ENCODE measurements at regions not wholly inside any gene's neighbourhood (a gene's known extent, or its start where the extent isn't known, plus 50 kb on each side); places are given as distances from the start of the nearest gene placed in this dataset.

DNA sequence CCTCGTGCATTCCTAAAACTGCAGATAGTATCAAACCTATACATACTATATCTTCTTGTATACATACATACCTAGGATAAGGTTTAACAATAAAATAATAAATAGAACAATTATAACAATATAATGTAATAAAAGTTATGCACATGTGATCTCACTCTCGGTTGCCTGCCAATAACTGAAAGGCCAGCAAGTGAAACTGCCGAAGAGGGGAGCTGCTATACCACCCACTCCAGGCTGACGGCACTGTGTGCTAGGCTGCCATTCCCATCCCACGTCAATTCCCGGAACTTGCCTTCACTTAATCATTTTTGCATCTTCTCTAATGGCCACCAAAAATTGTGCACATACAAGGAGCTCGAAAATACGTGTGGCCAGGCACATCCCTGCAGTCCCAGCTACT lies 451.1 kb upstream of the FAT1 start:
- TF ChIP-seq, protein P1, sequence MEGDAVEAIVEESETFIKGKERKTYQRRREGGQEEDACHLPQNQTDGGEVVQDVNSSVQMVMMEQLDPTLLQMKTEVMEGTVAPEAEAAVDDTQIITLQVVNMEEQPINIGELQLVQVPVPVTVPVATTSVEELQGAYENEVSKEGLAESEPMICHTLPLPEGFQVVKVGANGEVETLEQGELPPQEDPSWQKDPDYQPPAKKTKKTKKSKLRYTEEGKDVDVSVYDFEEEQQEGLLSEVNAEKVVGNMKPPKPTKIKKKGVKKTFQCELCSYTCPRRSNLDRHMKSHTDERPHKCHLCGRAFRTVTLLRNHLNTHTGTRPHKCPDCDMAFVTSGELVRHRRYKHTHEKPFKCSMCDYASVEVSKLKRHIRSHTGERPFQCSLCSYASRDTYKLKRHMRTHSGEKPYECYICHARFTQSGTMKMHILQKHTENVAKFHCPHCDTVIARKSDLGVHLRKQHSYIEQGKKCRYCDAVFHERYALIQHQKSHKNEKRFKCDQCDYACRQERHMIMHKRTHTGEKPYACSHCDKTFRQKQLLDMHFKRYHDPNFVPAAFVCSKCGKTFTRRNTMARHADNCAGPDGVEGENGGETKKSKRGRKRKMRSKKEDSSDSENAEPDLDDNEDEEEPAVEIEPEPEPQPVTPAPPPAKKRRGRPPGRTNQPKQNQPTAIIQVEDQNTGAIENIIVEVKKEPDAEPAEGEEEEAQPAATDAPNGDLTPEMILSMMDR (conservative IDR thresholded peaks at IDR 0.05 in 1 of 2, IDR thresholded peaks at IDR 0.05 in 1 of 2; ENCODE audit: extremely low read depth in 1 of 2, insufficient read depth in 1 of 2, low read depth in 1 of 2, low read length in 2 of 2), result no peak
- no peak for TF ChIP-seq EZH2 (IDR thresholded peaks at IDR 0.05; ENCODE audit: borderline replicate concordance, low read length)

Data from mammary epithelial cell (primary cell).